ENCODE measurements at regions not wholly inside any gene's neighbourhood (a gene's known extent, or its start where the extent isn't known, plus 50 kb on each side); places are given as distances from the start of the nearest gene placed in this dataset.

GRCh38 chr16:73170612-73171038 is 122.7 kb upstream of the ZFHX3 start:
- TF ChIP-seq ARNT (IDR thresholded peaks at IDR 0.05) (no peak), FOXA1 (IDR thresholded peaks at IDR 0.05) (no peak), CTBP1 (IDR thresholded peaks at IDR 0.05; ENCODE audit: borderline replicate concordance) (no peak), FOXK2 (IDR thresholded peaks at IDR 0.05) (no peak), LEF1 (IDR thresholded peaks at IDR 0.05; ENCODE audit: borderline replicate concordance) (no peak), ZNF384 (IDR thresholded peaks at IDR 0.05) (no peak), ELF4 (IDR thresholded peaks at IDR 0.05) (no peak), FOXM1 (IDR thresholded peaks at IDR 0.05; ENCODE audit: borderline replicate concordance) (no peak)

Measured in HEK293T (cell line).